Vagina (tissue), 2 donors: ENCODE measurements at regions not wholly inside any gene's neighbourhood (a gene's known extent, or its start where the extent isn't known, plus 50 kb on each side); places are given as distances from the start of the nearest gene placed in this dataset.

ENCODE experiments used
- DNase-seq, 2 donors: peaks; one replicate each; pipeline ENCODE4 v3.0.0-alpha.2; 2017; ENCODE audit errors: extremely low spot score in 2 of 2
- H3K27ac ChIP-seq: fragments of 200-600 bp; sonication (generic); one replicate; pipeline ENCODE4 v1.5.1; 2019
- H3K27me3 ChIP-seq: fragments of 200-600 bp; sonication (generic); one replicate; pipeline ENCODE4 v1.5.1; 2019
- H3K36me3 ChIP-seq, 2 donors: fragments of 200-600 bp; sonication (generic); one replicate each; pipeline ENCODE4 v1.5.1; 2017 to 2019
- H3K4me1 ChIP-seq: fragments of 200-600 bp; sonication (generic); one replicate; pipeline ENCODE4 v1.5.1; 2019
- H3K4me3 ChIP-seq, 2 donors: fragments of 200-600 bp; sonication (generic); 1 replicate in 1 of 2; 2 replicates in 1 of 2; pipeline ENCODE4 v1.5.1; 2016 to 2019
- H3K9me3 ChIP-seq: fragments of 200-600 bp; sonication (generic); one replicate; pipeline ENCODE4 v1.5.1; 2019
- CTCF ChIP-seq, 3 experiments: fragments of 450-650 bp in 2 of 3; fragments of 200-600 bp in 1 of 3; sonication (generic) in 1 of 3; IDR thresholded peaks; one replicate each; pipeline ENCODE4 v1.5.1; 2017 to 2019; ENCODE audit warnings: antibody characterized with exemption in 3 of 3, mild to moderate bottlenecking in 2 of 3, moderate library complexity in 2 of 3
- POLR2A ChIP-seq, 2 donors: fragments of 450-650 bp; IDR thresholded peaks; one replicate each; pipeline ENCODE4 v1.6.1; 2017; ENCODE audit warnings: antibody characterized with exemption in 2 of 2, mild to moderate bottlenecking in 2 of 2, moderate library complexity in 2 of 2
- POLR2AphosphoS5 ChIP-seq, 2 donors: sonication (generic); formaldehyde crosslinking; IDR thresholded peaks; one replicate each; pipeline ENCODE4 v1.9.0; 2017; ENCODE audit warnings: antibody characterized with exemption in 2 of 2, mild to moderate bottlenecking in 2 of 2, low read depth in 1 of 2; ENCODE audit not compliant: insufficient read depth in 1 of 2
- intact Hi-C: fragments of 100-400 bp; cut with DNase I; formaldehyde crosslinking; loops from one replicate; pipeline ENCODE4 v1.15.1; 2023

- TF ChIP-seq POLR2AphosphoS5 (IDR thresholded peaks at IDR 0.05; ENCODE audit: insufficient read depth in 1 of 2, low read depth in 1 of 2) (no peak), CTCF (IDR thresholded peaks at IDR 0.05) (no peak), POLR2A (IDR thresholded peaks at IDR 0.05) (no peak)
- intact Hi-C loops: no loop called here
- H3K27me3 ChIP-seq: no peaks in the 10 kb centered on the region
- DNase-seq: no peak
- no peaks in the 10 kb centered on the region for H3K36me3 ChIP-seq
- H3K9me3 ChIP-seq: no peaks in the 10 kb centered on the region
- H3K4me3 ChIP-seq: no peak overlapping the region
- H3K4me1 ChIP-seq: no peaks in the 10 kb centered on the region
- no peak overlapping the region for H3K27ac ChIP-seq
Measured at GRCh38 chr15:47955021-47955420, 165.8 kb upstream of the SLC24A5 start.

GRCh38 chr15:47959617-47960413 lies 161.0 kb upstream of the SLC24A5 start:
- intact Hi-C loops: no loop called here
- DNase-seq: no peak
- Histone ChIP-seq H3K4me3 (no peak overlapping the region), H3K9me3 (no peaks in the 10 kb centered on the region), H3K27me3 (no peaks in the 10 kb centered on the region), H3K36me3 (no peaks in the 10 kb centered on the region), H3K4me1 (peaks cover 9% of the 10 kb centered on the region), H3K27ac (no peak overlapping the region)
- no peak for TF ChIP-seq CTCF (IDR thresholded peaks at IDR 0.05)
- no peak for TF ChIP-seq POLR2A (IDR thresholded peaks at IDR 0.05)
- TF ChIP-seq POLR2AphosphoS5 (IDR thresholded peaks at IDR 0.05; ENCODE audit: insufficient read depth in 1 of 2, low read depth in 1 of 2): no peak

- Histone ChIP-seq H3K36me3 (no peaks in the 10 kb centered on the region), H3K9me3 (no peaks in the 10 kb centered on the region), H3K4me3 (no peak overlapping the region), H3K27me3 (no peaks in the 10 kb centered on the region), H3K4me1 (peaks cover 9% of the 10 kb centered on the region), H3K27ac (no peak overlapping the region)
- TF ChIP-seq CTCF (IDR thresholded peaks at IDR 0.05) (no peak), POLR2AphosphoS5 (IDR thresholded peaks at IDR 0.05; ENCODE audit: insufficient read depth in 1 of 2, low read depth in 1 of 2) (no peak), POLR2A (IDR thresholded peaks at IDR 0.05) (no peak)
- DNase-seq: no peak
- intact Hi-C loops: no loop called here
Measured at GRCh38 chr15:47961401-47962090, 159.2 kb upstream of the SLC24A5 start.

GRCh38 chr15:47963265-47963664 lies 157.5 kb upstream of the SLC24A5 start:
- no peak overlapping the region for H3K27ac ChIP-seq
- intact Hi-C loops: no loop called here
- H3K27me3 ChIP-seq: no peaks in the 10 kb centered on the region
- H3K36me3 ChIP-seq: no peaks in the 10 kb centered on the region
- H3K4me3 ChIP-seq: no peak overlapping the region
- DNase-seq: no peak
- no peak for TF ChIP-seq POLR2A (IDR thresholded peaks at IDR 0.05)
- TF ChIP-seq CTCF (IDR thresholded peaks at IDR 0.05): no peak
- TF ChIP-seq POLR2AphosphoS5 (IDR thresholded peaks at IDR 0.05; ENCODE audit: insufficient read depth in 1 of 2, low read depth in 1 of 2): no peak
- H3K4me1 ChIP-seq: peaks cover 9% of the 10 kb centered on the region
- no peaks in the 10 kb centered on the region for H3K9me3 ChIP-seq

- TF ChIP-seq CTCF (IDR thresholded peaks at IDR 0.05) (no peak), POLR2A (IDR thresholded peaks at IDR 0.05) (no peak), POLR2AphosphoS5 (IDR thresholded peaks at IDR 0.05; ENCODE audit: insufficient read depth in 1 of 2, low read depth in 1 of 2) (no peak)
- Histone ChIP-seq H3K36me3 (no peaks in the 10 kb centered on the region), H3K9me3 (no peaks in the 10 kb centered on the region), H3K4me1 (peaks cover 9% of the 10 kb centered on the region), H3K4me3 (no peak overlapping the region), H3K27me3 (no peaks in the 10 kb centered on the region), H3K27ac (no peak overlapping the region)
- intact Hi-C loops: no loop called here
- no peak for DNase-seq
Measured at GRCh38 chr15:47964229-47964628, 156.6 kb upstream of the SLC24A5 start.
